Osteoblast (primary cell): ENCODE measurements at regions not wholly inside any gene's neighbourhood (a gene's known extent, or its start where the extent isn't known, plus 50 kb on each side); places are given as distances from the start of the nearest gene placed in this dataset.

Experiments used
- DNase-seq: peaks from one replicate; pipeline ENCODE4 v3.0.0; 2011; ENCODE audit warnings: low spot score, mixed read lengths; ENCODE audit not compliant: insufficient read length; ENCODE audit errors: missing footprints
- H2AFZ ChIP-seq: 2 replicates; pipeline ENCODE4 v1.6.0; 2011; ENCODE audit warnings: mild to moderate bottlenecking, low read length
- H3K27ac ChIP-seq: 2 replicates; pipeline ENCODE4 v1.5.1; 2011; ENCODE audit warnings: mild to moderate bottlenecking, low read depth, low read length, moderate library complexity
- H3K27me3 ChIP-seq: 2 replicates; pipeline ENCODE4 v1.6.0; 2012; ENCODE audit warnings: mild to moderate bottlenecking, control low read depth, inconsistent platforms, low read length, moderate library complexity; ENCODE audit not compliant: insufficient read depth
- H3K36me3 ChIP-seq: 2 replicates; pipeline ENCODE4 v1.5.1; 2011; ENCODE audit warnings: mild to moderate bottlenecking, low read length, control low read depth, moderate library complexity; ENCODE audit not compliant: insufficient read depth
- H3K4me1 ChIP-seq: 2 replicates; pipeline ENCODE4 v1.5.1; 2011; ENCODE audit warnings: mild to moderate bottlenecking, low read length, control low read depth, moderate library complexity; ENCODE audit not compliant: insufficient read depth
- H3K4me2 ChIP-seq: 2 replicates; pipeline ENCODE4 v1.6.0; 2011; ENCODE audit warnings: mild to moderate bottlenecking, low read length; ENCODE audit not compliant: insufficient read depth
- H3K4me3 ChIP-seq: fragments of 200-600 bp; sonication (generic); 3 replicates; pipeline ENCODE4 v1.5.1; 2012; ENCODE audit warnings: mild to moderate bottlenecking, low read length, inconsistent platforms; ENCODE audit not compliant: insufficient read depth
- H3K79me2 ChIP-seq: 2 replicates; pipeline ENCODE4 v1.6.0; 2012; ENCODE audit warnings: mild to moderate bottlenecking, low read length, control low read depth, inconsistent platforms; ENCODE audit not compliant: insufficient read depth
- H3K9me3 ChIP-seq: 2 replicates; pipeline ENCODE4 v1.5.1; 2011; ENCODE audit warnings: low read depth, low read length, control low read depth
- H4K20me1 ChIP-seq: 2 replicates; pipeline ENCODE4 v1.6.0; 2012; ENCODE audit warnings: mild to moderate bottlenecking, low read length, control low read depth; ENCODE audit not compliant: insufficient read depth
- TF ChIP-seq, protein P1 (sequence below): IDR thresholded peaks from 2 replicates; pipeline ENCODE4 v1.5.1; 2011; ENCODE audit warnings: mild to moderate bottlenecking, low read depth, low read length, moderate library complexity; ENCODE audit errors: extremely low read depth

DNA sequence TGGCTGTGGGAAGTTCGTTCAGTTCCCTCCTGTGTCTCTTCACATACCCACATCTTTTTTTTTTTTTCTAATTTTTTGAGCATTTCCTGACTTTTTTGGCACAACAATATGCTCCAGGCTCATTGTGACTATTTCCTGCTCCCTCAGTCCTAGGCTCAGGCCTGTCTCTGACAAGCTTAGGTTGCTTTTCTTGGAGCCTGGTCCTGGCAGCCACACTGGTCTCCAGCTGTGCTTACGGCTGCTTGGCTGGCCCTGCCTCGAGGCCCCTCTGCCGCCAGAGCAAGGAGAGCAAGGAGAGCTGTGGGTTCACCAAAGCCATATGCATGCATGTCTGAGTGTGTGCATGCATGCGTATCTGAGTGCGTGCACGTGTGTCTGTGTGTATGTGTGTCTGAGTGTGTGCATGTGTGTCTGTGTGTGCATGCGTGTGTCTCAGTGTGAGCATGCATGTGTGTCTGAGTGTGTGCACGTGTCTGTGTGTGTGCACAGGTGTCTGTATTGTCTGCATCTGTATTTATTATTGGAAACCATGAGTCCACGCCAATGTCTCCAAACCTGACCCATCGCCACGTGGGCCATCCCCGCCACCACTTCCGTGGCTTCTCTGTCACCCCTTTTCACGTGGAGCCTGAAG, 766.1 kb upstream of the SALL3 start:
- Histone ChIP-seq H2AFZ (no peak overlapping the region), H3K27ac (no peak overlapping the region), H3K4me3 (no peak overlapping the region), H3K27me3 (no peaks in the 10 kb centered on the region), H3K4me2 (no peak overlapping the region), H3K9me3 (peaks cover 3% of the 10 kb centered on the region), H4K20me1 (no peaks in the 10 kb centered on the region), H3K79me2 (no peaks in the 10 kb centered on the region), H3K36me3 (no peaks in the 10 kb centered on the region), H3K4me1 (no peaks in the 10 kb centered on the region)
- TF ChIP-seq, protein P1, sequence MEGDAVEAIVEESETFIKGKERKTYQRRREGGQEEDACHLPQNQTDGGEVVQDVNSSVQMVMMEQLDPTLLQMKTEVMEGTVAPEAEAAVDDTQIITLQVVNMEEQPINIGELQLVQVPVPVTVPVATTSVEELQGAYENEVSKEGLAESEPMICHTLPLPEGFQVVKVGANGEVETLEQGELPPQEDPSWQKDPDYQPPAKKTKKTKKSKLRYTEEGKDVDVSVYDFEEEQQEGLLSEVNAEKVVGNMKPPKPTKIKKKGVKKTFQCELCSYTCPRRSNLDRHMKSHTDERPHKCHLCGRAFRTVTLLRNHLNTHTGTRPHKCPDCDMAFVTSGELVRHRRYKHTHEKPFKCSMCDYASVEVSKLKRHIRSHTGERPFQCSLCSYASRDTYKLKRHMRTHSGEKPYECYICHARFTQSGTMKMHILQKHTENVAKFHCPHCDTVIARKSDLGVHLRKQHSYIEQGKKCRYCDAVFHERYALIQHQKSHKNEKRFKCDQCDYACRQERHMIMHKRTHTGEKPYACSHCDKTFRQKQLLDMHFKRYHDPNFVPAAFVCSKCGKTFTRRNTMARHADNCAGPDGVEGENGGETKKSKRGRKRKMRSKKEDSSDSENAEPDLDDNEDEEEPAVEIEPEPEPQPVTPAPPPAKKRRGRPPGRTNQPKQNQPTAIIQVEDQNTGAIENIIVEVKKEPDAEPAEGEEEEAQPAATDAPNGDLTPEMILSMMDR, result no peak
- no peak for DNase-seq

DNA sequence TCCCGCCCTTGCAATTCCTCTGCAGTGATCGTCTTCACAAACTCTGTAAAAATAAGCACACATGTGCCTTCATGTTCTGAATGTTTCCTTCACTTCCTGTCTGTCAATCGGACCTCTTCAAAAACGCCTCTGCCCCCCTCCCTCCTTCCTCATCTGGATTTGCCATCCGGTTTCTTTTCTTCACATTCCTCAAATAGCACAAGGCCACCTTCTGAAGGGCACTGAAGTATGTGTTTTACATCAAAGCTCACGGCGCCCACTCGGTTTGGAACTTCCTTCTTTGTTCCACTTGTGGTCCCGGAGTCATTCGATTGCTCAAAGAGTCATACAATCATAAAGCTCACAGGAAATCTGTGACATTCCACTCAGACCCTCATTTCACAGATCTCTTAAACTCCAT, 758.1 kb upstream of the SALL3 start:
- Histone ChIP-seq H3K36me3 (no peaks in the 10 kb centered on the region), H3K9me3 (peaks cover 9% of the 10 kb centered on the region), H3K4me1 (no peaks in the 10 kb centered on the region), H3K27ac (no peak overlapping the region), H4K20me1 (no peaks in the 10 kb centered on the region), H3K27me3 (no peaks in the 10 kb centered on the region), H2AFZ (no peak overlapping the region), H3K79me2 (no peaks in the 10 kb centered on the region), H3K4me2 (no peak overlapping the region), H3K4me3 (no peak overlapping the region)
- TF ChIP-seq, protein P1, result no peak
- no peak for DNase-seq

DNA sequence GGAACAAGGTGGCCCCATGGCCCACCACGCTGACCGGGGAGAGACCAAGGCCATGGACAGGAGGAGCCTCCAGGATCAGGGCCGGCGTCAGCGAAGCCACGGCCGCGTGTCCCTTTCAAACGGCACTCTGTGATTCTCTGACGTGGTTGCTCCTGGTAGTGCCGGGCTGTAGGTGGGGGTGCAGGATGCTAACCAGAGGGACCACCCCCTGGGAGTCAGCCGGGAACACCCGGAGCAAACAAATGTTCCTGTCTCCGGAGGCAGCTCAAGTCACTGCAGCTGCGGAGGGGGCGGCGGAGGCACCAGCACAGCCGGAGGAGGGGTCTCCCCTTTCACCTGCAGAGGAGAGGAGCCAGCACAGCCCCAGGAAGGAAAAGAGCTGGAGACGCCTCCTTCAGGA, 750.6 kb upstream of the SALL3 start:
- Histone ChIP-seq H4K20me1 (no peaks in the 10 kb centered on the region), H3K27ac (no peak overlapping the region), H3K36me3 (no peaks in the 10 kb centered on the region), H3K4me2 (no peak overlapping the region), H3K4me1 (no peaks in the 10 kb centered on the region), H3K27me3 (no peaks in the 10 kb centered on the region), H3K4me3 (no peak overlapping the region), H3K79me2 (no peaks in the 10 kb centered on the region), H2AFZ (no peak overlapping the region), H3K9me3 (peaks cover 3% of the 10 kb centered on the region)
- DNase-seq, result no peak
- TF ChIP-seq, protein P1, result no peak

DNA sequence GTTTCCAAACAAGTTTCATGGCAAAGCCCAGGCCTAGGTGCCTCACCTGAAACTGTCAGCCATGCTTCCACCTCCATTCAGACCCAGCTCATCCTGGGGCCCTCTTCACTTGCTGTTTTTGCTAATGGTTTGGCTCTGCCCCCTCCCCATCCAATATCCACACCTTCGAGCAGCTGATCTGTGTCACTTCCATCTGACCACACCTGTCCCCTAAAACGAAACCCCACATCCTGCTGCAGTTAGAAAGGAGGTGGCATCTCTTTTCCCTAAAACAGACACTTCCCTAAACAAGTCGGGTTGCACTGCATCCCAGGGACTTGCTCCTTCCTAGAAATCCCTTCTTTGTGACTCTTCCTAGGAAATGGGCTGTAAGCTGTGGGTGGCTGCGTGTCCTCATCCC, 748.7 kb upstream of the SALL3 start:
- H2AFZ ChIP-seq, result no peak overlapping the region
- H3K4me2 ChIP-seq, result no peak overlapping the region
- DNase-seq, result no peak
- TF ChIP-seq, protein P1, result no peak
- no peaks in the 10 kb centered on the region for H3K36me3 ChIP-seq
- no peaks in the 10 kb centered on the region for H3K79me2 ChIP-seq
- no peak overlapping the region for H3K4me3 ChIP-seq
- H3K27ac ChIP-seq, result no peak overlapping the region
- H3K4me1 ChIP-seq, result no peaks in the 10 kb centered on the region
- no peaks in the 10 kb centered on the region for H4K20me1 ChIP-seq
- H3K9me3 ChIP-seq, result peaks cover 3% of the 10 kb centered on the region
- H3K27me3 ChIP-seq, result no peaks in the 10 kb centered on the region
